Mammary epithelial cell (primary cell): ENCODE measurements at regions not wholly inside any gene's neighbourhood (a gene's known extent, or its start where the extent isn't known, plus 50 kb on each side); places are given as distances from the start of the nearest gene placed in this dataset.

ENCODE experiments used
- EZH2 ChIP-seq: IDR thresholded peaks from 2 replicates; pipeline ENCODE4 v1.6.1; 2012; ENCODE audit warnings: low read length, inconsistent platforms, borderline replicate concordance
- TF ChIP-seq, protein P1 (sequence below), 2 donors: IDR thresholded peaks in 1 of 2; conservative IDR thresholded peaks in 1 of 2; 2 replicates each; pipeline ENCODE4 v1.5.1; 2011 to 2012; ENCODE audit warnings: inconsistent platforms in 2 of 2, low read length in 2 of 2, mild to moderate bottlenecking in 2 of 2, control low read depth in 1 of 2, low read depth in 1 of 2; ENCODE audit not compliant: insufficient read depth in 1 of 2; ENCODE audit errors: extremely low read depth in 1 of 2

GRCh38 chr3:28130836-28131235, 110.6 kb upstream of the CMC1 start:
- TF ChIP-seq, protein P1, sequence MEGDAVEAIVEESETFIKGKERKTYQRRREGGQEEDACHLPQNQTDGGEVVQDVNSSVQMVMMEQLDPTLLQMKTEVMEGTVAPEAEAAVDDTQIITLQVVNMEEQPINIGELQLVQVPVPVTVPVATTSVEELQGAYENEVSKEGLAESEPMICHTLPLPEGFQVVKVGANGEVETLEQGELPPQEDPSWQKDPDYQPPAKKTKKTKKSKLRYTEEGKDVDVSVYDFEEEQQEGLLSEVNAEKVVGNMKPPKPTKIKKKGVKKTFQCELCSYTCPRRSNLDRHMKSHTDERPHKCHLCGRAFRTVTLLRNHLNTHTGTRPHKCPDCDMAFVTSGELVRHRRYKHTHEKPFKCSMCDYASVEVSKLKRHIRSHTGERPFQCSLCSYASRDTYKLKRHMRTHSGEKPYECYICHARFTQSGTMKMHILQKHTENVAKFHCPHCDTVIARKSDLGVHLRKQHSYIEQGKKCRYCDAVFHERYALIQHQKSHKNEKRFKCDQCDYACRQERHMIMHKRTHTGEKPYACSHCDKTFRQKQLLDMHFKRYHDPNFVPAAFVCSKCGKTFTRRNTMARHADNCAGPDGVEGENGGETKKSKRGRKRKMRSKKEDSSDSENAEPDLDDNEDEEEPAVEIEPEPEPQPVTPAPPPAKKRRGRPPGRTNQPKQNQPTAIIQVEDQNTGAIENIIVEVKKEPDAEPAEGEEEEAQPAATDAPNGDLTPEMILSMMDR (conservative IDR thresholded peaks at IDR 0.05 in 1 of 2, IDR thresholded peaks at IDR 0.05 in 1 of 2; ENCODE audit: extremely low read depth in 1 of 2, insufficient read depth in 1 of 2, low read depth in 1 of 2, low read length in 2 of 2): no peak
- no peak for TF ChIP-seq EZH2
